ENCODE measurements at regions not wholly inside any gene's neighbourhood (a gene's known extent, or its start where the extent isn't known, plus 50 kb on each side); places are given as distances from the start of the nearest gene placed in this dataset.

DNA sequence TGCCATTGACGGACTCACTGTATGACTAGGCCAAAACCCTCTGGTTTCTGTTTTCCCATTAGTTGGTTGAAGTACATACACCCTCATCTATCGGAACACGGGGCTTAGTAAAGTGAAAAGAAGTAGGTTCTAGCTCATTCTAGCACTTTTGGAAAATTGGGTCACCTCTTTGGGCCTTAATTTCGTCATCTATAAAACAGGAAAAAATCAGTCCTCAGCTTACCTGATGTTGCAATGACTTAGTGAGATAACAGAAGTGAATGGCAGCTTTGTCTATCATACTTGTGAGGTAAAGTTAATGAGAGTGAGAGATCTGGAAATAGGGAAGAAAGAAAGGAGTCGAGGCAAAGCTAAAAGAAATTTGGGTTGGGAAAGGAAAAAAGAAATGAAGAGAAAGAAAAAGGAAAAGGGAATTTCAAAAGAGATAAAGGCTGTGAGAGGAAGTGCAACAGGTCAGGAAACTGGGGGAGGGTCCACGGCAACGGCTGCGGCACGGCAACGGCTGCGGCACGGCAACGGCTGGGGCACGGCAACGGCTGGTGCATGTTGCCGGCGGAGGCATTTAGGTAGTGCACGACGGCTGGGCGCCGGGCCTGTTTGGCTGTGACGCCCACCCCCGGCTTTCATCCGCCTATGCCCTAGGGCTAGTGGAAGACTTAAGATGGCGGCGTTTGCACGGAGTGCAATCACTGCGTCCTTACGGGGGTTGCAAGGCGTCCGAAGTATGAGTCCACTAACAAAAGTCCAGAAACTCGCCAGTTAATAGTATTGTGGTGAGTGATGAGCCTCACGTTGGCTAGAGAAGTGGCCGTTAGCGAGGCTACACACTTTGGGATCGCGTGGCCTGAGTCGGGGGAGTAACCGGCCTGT lies 91.4 kb upstream of the XIST start (continued):
- TF ChIP-seq, protein P1, sequence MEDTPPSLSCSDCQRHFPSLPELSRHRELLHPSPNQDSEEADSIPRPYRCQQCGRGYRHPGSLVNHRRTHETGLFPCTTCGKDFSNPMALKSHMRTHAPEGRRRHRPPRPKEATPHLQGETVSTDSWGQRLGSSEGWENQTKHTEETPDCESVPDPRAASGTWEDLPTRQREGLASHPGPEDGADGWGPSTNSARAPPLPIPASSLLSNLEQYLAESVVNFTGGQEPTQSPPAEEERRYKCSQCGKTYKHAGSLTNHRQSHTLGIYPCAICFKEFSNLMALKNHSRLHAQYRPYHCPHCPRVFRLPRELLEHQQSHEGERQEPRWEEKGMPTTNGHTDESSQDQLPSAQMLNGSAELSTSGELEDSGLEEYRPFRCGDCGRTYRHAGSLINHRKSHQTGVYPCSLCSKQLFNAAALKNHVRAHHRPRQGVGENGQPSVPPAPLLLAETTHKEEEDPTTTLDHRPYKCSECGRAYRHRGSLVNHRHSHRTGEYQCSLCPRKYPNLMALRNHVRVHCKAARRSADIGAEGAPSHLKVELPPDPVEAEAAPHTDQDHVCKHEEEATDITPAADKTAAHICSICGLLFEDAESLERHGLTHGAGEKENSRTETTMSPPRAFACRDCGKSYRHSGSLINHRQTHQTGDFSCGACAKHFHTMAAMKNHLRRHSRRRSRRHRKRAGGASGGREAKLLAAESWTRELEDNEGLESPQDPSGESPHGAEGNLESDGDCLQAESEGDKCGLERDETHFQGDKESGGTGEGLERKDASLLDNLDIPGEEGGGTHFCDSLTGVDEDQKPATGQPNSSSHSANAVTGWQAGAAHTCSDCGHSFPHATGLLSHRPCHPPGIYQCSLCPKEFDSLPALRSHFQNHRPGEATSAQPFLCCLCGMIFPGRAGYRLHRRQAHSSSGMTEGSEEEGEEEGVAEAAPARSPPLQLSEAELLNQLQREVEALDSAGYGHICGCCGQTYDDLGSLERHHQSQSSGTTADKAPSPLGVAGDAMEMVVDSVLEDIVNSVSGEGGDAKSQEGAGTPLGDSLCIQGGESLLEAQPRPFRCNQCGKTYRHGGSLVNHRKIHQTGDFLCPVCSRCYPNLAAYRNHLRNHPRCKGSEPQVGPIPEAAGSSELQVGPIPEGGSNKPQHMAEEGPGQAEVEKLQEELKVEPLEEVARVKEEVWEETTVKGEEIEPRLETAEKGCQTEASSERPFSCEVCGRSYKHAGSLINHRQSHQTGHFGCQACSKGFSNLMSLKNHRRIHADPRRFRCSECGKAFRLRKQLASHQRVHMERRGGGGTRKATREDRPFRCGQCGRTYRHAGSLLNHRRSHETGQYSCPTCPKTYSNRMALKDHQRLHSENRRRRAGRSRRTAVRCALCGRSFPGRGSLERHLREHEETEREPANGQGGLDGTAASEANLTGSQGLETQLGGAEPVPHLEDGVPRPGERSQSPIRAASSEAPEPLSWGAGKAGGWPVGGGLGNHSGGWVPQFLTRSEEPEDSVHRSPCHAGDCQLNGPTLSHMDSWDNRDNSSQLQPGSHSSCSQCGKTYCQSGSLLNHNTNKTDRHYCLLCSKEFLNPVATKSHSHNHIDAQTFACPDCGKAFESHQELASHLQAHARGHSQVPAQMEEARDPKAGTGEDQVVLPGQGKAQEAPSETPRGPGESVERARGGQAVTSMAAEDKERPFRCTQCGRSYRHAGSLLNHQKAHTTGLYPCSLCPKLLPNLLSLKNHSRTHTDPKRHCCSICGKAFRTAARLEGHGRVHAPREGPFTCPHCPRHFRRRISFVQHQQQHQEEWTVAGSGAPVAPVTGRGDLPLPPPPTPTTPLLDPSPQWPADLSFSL (CRISPR knock-in tag; IDR thresholded peaks at IDR 0.05) = 0 out of 2 replicates have a peak, but pooled peaks have one; percentile 39
- TF ChIP-seq, protein P2, sequence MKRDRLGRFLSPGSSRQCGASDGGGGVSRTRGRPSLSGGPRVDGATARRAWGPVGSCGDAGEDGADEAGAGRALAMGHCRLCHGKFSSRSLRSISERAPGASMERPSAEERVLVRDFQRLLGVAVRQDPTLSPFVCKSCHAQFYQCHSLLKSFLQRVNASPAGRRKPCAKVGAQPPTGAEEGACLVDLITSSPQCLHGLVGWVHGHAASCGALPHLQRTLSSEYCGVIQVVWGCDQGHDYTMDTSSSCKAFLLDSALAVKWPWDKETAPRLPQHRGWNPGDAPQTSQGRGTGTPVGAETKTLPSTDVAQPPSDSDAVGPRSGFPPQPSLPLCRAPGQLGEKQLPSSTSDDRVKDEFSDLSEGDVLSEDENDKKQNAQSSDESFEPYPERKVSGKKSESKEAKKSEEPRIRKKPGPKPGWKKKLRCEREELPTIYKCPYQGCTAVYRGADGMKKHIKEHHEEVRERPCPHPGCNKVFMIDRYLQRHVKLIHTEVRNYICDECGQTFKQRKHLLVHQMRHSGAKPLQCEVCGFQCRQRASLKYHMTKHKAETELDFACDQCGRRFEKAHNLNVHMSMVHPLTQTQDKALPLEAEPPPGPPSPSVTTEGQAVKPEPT (CRISPR knock-in tag; IDR thresholded peaks at IDR 0.05; ENCODE audit: low read depth) = no peak
- TF ChIP-seq, protein P3, sequence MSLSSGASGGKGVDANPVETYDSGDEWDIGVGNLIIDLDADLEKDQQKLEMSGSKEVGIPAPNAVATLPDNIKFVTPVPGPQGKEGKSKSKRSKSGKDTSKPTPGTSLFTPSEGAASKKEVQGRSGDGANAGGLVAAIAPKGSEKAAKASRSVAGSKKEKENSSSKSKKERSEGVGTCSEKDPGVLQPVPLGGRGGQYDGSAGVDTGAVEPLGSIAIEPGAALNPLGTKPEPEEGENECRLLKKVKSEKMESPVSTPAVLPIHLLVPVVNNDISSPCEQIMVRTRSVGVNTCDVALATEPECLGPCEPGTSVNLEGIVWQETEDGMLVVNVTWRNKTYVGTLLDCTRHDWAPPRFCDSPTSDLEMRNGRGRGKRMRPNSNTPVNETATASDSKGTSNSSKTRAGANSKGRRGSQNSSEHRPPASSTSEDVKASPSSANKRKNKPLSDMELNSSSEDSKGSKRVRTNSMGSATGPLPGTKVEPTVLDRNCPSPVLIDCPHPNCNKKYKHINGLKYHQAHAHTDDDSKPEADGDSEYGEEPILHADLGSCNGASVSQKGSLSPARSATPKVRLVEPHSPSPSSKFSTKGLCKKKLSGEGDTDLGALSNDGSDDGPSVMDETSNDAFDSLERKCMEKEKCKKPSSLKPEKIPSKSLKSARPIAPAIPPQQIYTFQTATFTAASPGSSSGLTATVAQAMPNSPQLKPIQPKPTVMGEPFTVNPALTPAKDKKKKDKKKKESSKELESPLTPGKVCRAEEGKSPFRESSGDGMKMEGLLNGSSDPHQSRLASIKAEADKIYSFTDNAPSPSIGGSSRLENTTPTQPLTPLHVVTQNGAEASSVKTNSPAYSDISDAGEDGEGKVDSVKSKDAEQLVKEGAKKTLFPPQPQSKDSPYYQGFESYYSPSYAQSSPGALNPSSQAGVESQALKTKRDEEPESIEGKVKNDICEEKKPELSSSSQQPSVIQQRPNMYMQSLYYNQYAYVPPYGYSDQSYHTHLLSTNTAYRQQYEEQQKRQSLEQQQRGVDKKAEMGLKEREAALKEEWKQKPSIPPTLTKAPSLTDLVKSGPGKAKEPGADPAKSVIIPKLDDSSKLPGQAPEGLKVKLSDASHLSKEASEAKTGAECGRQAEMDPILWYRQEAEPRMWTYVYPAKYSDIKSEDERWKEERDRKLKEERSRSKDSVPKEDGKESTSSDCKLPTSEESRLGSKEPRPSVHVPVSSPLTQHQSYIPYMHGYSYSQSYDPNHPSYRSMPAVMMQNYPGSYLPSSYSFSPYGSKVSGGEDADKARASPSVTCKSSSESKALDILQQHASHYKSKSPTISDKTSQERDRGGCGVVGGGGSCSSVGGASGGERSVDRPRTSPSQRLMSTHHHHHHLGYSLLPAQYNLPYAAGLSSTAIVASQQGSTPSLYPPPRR (CRISPR knock-in tag; IDR thresholded peaks at IDR 0.05; ENCODE audit: borderline replicate concordance) = peak; percentile 38; the same call in 1 of the 2 replicates
- TF ChIP-seq TEAD3 (CRISPR knock-in tag; optimal IDR thresholded peaks at IDR 0.05; ENCODE audit: borderline replicate concordance) = peak; percentile 57
- TF ChIP-seq ZNF225 (CRISPR knock-in tag; IDR thresholded peaks at IDR 0.05) = no peak
- no peak for TF ChIP-seq ZSCAN29 (CRISPR knock-in tag; conservative IDR thresholded peaks at IDR 0.05)
- TF ChIP-seq ELF1 (CRISPR knock-in tag; IDR thresholded peaks at IDR 0.05) = peak; percentile 55
- no peak for TF ChIP-seq ZSCAN30 (CRISPR knock-in tag; IDR thresholded peaks at IDR 0.05)
- no peak for TF ChIP-seq ZNF703 (CRISPR knock-in tag; IDR thresholded peaks at IDR 0.05; ENCODE audit: borderline replicate concordance)
- TF ChIP-seq ZNF598 (CRISPR knock-in tag; IDR thresholded peaks at IDR 0.05; ENCODE audit: borderline replicate concordance) = 0 out of 2 replicates have a peak, but pooled peaks have one; percentile 42
- TF ChIP-seq SNAI1 (CRISPR knock-in tag; IDR thresholded peaks at IDR 0.05; ENCODE audit: borderline replicate concordance) = no peak
- TF ChIP-seq ZNF788 (CRISPR knock-in tag; IDR thresholded peaks at IDR 0.05; ENCODE audit: borderline replicate concordance) = peak; percentile 93; the same call in 1 of the 2 replicates
- TF ChIP-seq ZNF792 (CRISPR knock-in tag; IDR thresholded peaks at IDR 0.05) = peak; percentile 81
- TF ChIP-seq BORCS8-MEF2B (CRISPR knock-in tag; IDR thresholded peaks at IDR 0.05) = 0 out of 2 replicates have a peak, but pooled peaks have one; percentile 54
- TF ChIP-seq ZNF543 (CRISPR knock-in tag; IDR thresholded peaks at IDR 0.05) = no peak
- 0 out of 2 replicates have a peak, but pooled peaks have one; percentile 34 for TF ChIP-seq ZSCAN25 (CRISPR knock-in tag; IDR thresholded peaks at IDR 0.05)
